Stomach (tissue), 4 donors: ENCODE measurements at regions not wholly inside any gene's neighbourhood (a gene's known extent, or its start where the extent isn't known, plus 50 kb on each side); places are given as distances from the start of the nearest gene placed in this dataset.

ENCODE experiments used
- CTCF ChIP-seq, 7 experiments: fragments of 450-650 bp in 4 of 7; fragments of 200-600 bp in 3 of 7; sonication (generic) in 3 of 7; IDR thresholded peaks; one replicate each; pipeline ENCODE4 v1.5.1; 2016 to 2019; ENCODE audit warnings: antibody characterized with exemption in 7 of 7, control low read depth in 2 of 7, mild to moderate bottlenecking in 1 of 7
- POLR2A ChIP-seq, 4 donors: fragments of 450-650 bp; IDR thresholded peaks; one replicate each; pipeline ENCODE4 v1.6.1; 2016; ENCODE audit warnings: antibody characterized with exemption in 4 of 4, control low read depth in 2 of 4, mild to moderate bottlenecking in 1 of 4, moderate library complexity in 1 of 4

- TF ChIP-seq CTCF (IDR thresholded peaks at IDR 0.05), result no peak
- no peak for TF ChIP-seq POLR2A (IDR thresholded peaks at IDR 0.05)
These were observed 165.3 kb upstream of the SLC27A6 start for GRCh38 chr5:128799945-128800344.
